ENCODE measurements at regions not wholly inside any gene's neighbourhood (a gene's known extent, or its start where the extent isn't known, plus 50 kb on each side); places are given as distances from the start of the nearest gene placed in this dataset.

- H3K4me3 ChIP-seq (replicated peaks in 1 of 3) = no peak overlapping the region
- H3K36me3 ChIP-seq = no peaks in the 10 kb centered on the region
- no peak overlapping the region for H3K27ac ChIP-seq
- intact Hi-C loops (cut with DNase I) = no loop called here
- H3K27me3 ChIP-seq = no peaks in the 10 kb centered on the region
- H3K9me3 ChIP-seq = no peaks in the 10 kb centered on the region
- DNase-seq = no peak
- 100% methylated on average over 2 of the region's 2 CpGs for WGBS, 2 donors
- TF ChIP-seq POLR2A (IDR thresholded peaks at IDR 0.05) (no peak), CTCF (IDR thresholded peaks at IDR 0.05) (no peak)
- H3K4me1 ChIP-seq = no peaks in the 10 kb centered on the region
These were observed 223.2 kb downstream of the LRATD1 start for GRCh38 chr2:14855751-14856150.

GRCh38 chr2:14861181-14861580 is 228.7 kb downstream of the LRATD1 start:
- TF ChIP-seq CTCF (IDR thresholded peaks at IDR 0.05) (no peak), POLR2A (IDR thresholded peaks at IDR 0.05) (no peak)
- Histone ChIP-seq H3K9me3 (no peaks in the 10 kb centered on the region), H3K4me3 (replicated peaks in 1 of 3) (no peak overlapping the region), H3K27ac (no peak overlapping the region), H3K36me3 (no peaks in the 10 kb centered on the region), H3K4me1 (no peaks in the 10 kb centered on the region), H3K27me3 (no peaks in the 10 kb centered on the region)
- DNase-seq = no peak
- 61 to 72% methylated on average over 3 of the region's 3 CpGs for WGBS, 2 donors
- intact Hi-C loops (cut with DNase I) = no loop called here

GRCh38 chr2:14866736-14867352 is 234.3 kb downstream of the LRATD1 start:
- TF ChIP-seq CTCF (IDR thresholded peaks at IDR 0.05) (no peak), POLR2A (IDR thresholded peaks at IDR 0.05) (no peak)
- H3K36me3 ChIP-seq = no peaks in the 10 kb centered on the region
- WGBS, 2 donors = 90 to 97% methylated on average over 1 of the region's 1 CpG
- H3K27ac ChIP-seq = no peak overlapping the region
- H3K4me1 ChIP-seq = no peaks in the 10 kb centered on the region
- DNase-seq = no peak
- no peaks in the 10 kb centered on the region for H3K27me3 ChIP-seq
- no peak overlapping the region for H3K4me3 ChIP-seq (replicated peaks in 1 of 3)
- intact Hi-C loops (cut with DNase I) = no loop called here
- H3K9me3 ChIP-seq = no peaks in the 10 kb centered on the region

GRCh38 chr2:14867853-14868252 is 235.3 kb downstream of the LRATD1 start:
- no peak overlapping the region for H3K4me3 ChIP-seq (replicated peaks in 1 of 3)
- no peak overlapping the region for H3K27ac ChIP-seq
- no peak for TF ChIP-seq POLR2A (IDR thresholded peaks at IDR 0.05)
- no peak for TF ChIP-seq CTCF (IDR thresholded peaks at IDR 0.05)
- intact Hi-C loops (cut with DNase I) = no loop called here
- H3K9me3 ChIP-seq = no peaks in the 10 kb centered on the region
- no peak for DNase-seq
- H3K36me3 ChIP-seq = no peaks in the 10 kb centered on the region
- H3K4me1 ChIP-seq = no peaks in the 10 kb centered on the region
- 85 to 93% methylated on average over 1 of the region's 1 CpG for WGBS, 2 donors
- H3K27me3 ChIP-seq = no peaks in the 10 kb centered on the region

GRCh38 chr2:14872779-14873325 is 240.3 kb downstream of the LRATD1 start:
- WGBS, 2 donors = 93 to 95% methylated on average over 17 of the region's 17 CpGs
- Histone ChIP-seq H3K4me3 (replicated peaks in 1 of 3) (no peak overlapping the region), H3K9me3 (no peaks in the 10 kb centered on the region)

More at GRCh38 chr2:14872779-14873325, 240.3 kb downstream of the LRATD1 start:
- no peak for TF ChIP-seq CTCF (IDR thresholded peaks at IDR 0.05)
- no peak for TF ChIP-seq POLR2A (IDR thresholded peaks at IDR 0.05)
- intact Hi-C loops (cut with DNase I) = no loop called here
- H3K4me1 ChIP-seq = no peaks in the 10 kb centered on the region
- no peak overlapping the region for H3K27ac ChIP-seq
- no peaks in the 10 kb centered on the region for H3K27me3 ChIP-seq
- no peaks in the 10 kb centered on the region for H3K36me3 ChIP-seq
- DNase-seq = no peak
